K562 (cell line): ENCODE measurements at regions not wholly inside any gene's neighbourhood (a gene's known extent, or its start where the extent isn't known, plus 50 kb on each side); places are given as distances from the start of the nearest gene placed in this dataset.

Source experiments
- ATAC-seq: fragments of 200-7000 bp; cut with Tn5 transposase; 3 replicates; pipeline ENCODE4 v1.9.1; 2020; ENCODE audit warnings: moderate library complexity
- BruUV-seq: library from RNA; stranded (reverse); fragments of 400-500 nt; replicated peaks from 2 replicates; lab custom pipeline; 2021; lab: Mats Ljungman, UMichigan
- CTCF ChIA-PET: fragments of 300-600 bp; formaldehyde crosslinking; extraction: SDS; loops from one replicate; lab custom pipeline; 2021; ENCODE audit warnings: low intra/inter-chr PET ratio; lab: Yijun Ruan, JAX
- POLR2A ChIA-PET: fragments of 300-600, 350-650 bp; sonication (Branson Sonifier 250); formaldehyde crosslinking; extraction: SDS; loops from one replicate; lab custom pipeline; 2021; ENCODE audit warnings: antibody characterized with exemption, inconsistent platforms; lab: Yijun Ruan, JAX
- DNase-seq, 4 experiments: peaks; one replicate each; pipeline versions ENCODE4 v3.0.0 to v3.0.0-alpha.2; 2011 to 2018; ENCODE audit warnings: low spot score in 3 of 4, mixed read lengths in 3 of 4; ENCODE audit errors: extremely low read depth in 1 of 4
- FAIRE-seq: peaks from 2 replicates; lab custom pipeline; 2011; peaks lifted over from hg19 to GRCh38; lab: Jason Lieb, UNC
- H2AFZ ChIP-seq: 2 replicates; pipeline ENCODE4 v1.6.0; 2011; ENCODE audit warnings: low read depth, low read length, control low read depth, inconsistent platforms
- H3K27ac ChIP-seq: fragments of 200-600 bp; 3 replicates; pipeline ENCODE4 v1.8.0; 2011; ENCODE audit warnings: low read depth, mild to moderate bottlenecking, control low read depth, inconsistent platforms, low read length, moderate library complexity, mixed read lengths; ENCODE audit errors: extremely low read depth
- H3K27me3 ChIP-seq, 2 experiments: fragments of 300-600 bp in 1 of 2; 2 replicates in 1 of 2; 3 replicates in 1 of 2; pipeline versions ENCODE4 v1.6.0 to v1.8.0; 2011; ENCODE audit warnings: inconsistent platforms in 2 of 2, low read length in 2 of 2, mild to moderate bottlenecking in 1 of 2, mixed read lengths in 1 of 2, moderate library complexity in 1 of 2; ENCODE audit not compliant: control insufficient read depth in 2 of 2, insufficient read depth in 2 of 2
- H3K36me3 ChIP-seq: fragments of 300-600 bp; 3 replicates; pipeline ENCODE4 v1.8.0; 2011; ENCODE audit warnings: mild to moderate bottlenecking, low read length, inconsistent platforms; ENCODE audit not compliant: control insufficient read depth, insufficient read depth
- H3K4me1 ChIP-seq, 2 experiments: fragments of 200-600 bp in 1 of 2; replicated peaks in 1 of 2; 2 replicates in 1 of 2; 3 replicates in 1 of 2; pipeline versions ENCODE4 v1.5.1 to v1.8.0; 2011; ENCODE audit warnings: inconsistent platforms in 2 of 2, low read length in 2 of 2, mild to moderate bottlenecking in 1 of 2, mixed read lengths in 1 of 2, moderate library complexity in 1 of 2; ENCODE audit not compliant: control insufficient read depth in 2 of 2, insufficient read depth in 2 of 2
- H3K4me2 ChIP-seq: 2 replicates; pipeline ENCODE4 v1.6.1; 2011; ENCODE audit warnings: low read length, control low read depth, inconsistent platforms, mixed read lengths; ENCODE audit not compliant: insufficient read depth
- H3K4me3 ChIP-seq: fragments of 200-600 bp; sonication (generic), shearing (Covaris generic); 2 replicates; pipeline ENCODE4 v1.5.1; 2016; ENCODE audit warnings: control low read depth, inconsistent platforms
- H3K79me2 ChIP-seq: fragments of 200-600 bp; 3 replicates; pipeline ENCODE4 v1.8.0; 2011; ENCODE audit warnings: low read length, inconsistent platforms; ENCODE audit not compliant: control insufficient read depth, insufficient read depth
- H3K9ac ChIP-seq, 2 experiments: 2 replicates each; pipeline versions ENCODE4 v1.6.0 to v1.6.1; 2011; ENCODE audit warnings: low read depth in 2 of 2, low read length in 2 of 2, control low read depth in 1 of 2, inconsistent platforms in 1 of 2, mild to moderate bottlenecking in 1 of 2, mixed read lengths in 1 of 2; ENCODE audit not compliant: insufficient read depth in 1 of 2
- H3K9me1 ChIP-seq: one replicate; pipeline ENCODE4 v1.6.0; 2011; ENCODE audit warnings: inconsistent platforms, mild to moderate bottlenecking, low read length, moderate library complexity; ENCODE audit not compliant: control insufficient read depth, insufficient read depth
- H3K9me3 ChIP-seq: replicated peaks from 2 replicates; pipeline ENCODE4 v1.5.1; 2011; ENCODE audit warnings: low read depth, low read length, inconsistent platforms; ENCODE audit not compliant: control insufficient read depth, insufficient read depth
- H4K20me1 ChIP-seq: replicated peaks from 2 replicates; pipeline ENCODE4 v1.6.1; 2011; ENCODE audit warnings: low read length, inconsistent platforms, mixed read lengths; ENCODE audit not compliant: control insufficient read depth, insufficient read depth
- FOXM1 ChIP-seq, 2 experiments: fragments of 450-650 bp in 1 of 2; sonication (generic) in 1 of 2; formaldehyde crosslinking in 1 of 2; IDR thresholded peaks; 2 replicates each; pipeline versions ENCODE4 v1.6.1 to v1.9.0; 2017 to 2022; ENCODE audit warnings: low read depth in 2 of 2, mild to moderate bottlenecking in 2 of 2, missing genetic modification reagents in 1 of 2, moderate library complexity in 1 of 2
- MAFG ChIP-seq: fragments of 450-650 bp; conservative IDR thresholded peaks from 2 replicates; pipeline ENCODE4 v1.6.1; 2016; ENCODE audit warnings: missing genetic modification characterization, missing compliant biosample characterization
- NRF1 ChIP-seq, 2 experiments: fragments of 450-650 bp; IDR thresholded peaks in 1 of 2; conservative IDR thresholded peaks in 1 of 2; 2 replicates each; pipeline ENCODE4 v1.6.1; 2014; ENCODE audit warnings: mild to moderate bottlenecking in 2 of 2
- RBM25 ChIP-seq: fragments of 200-400 bp; formaldehyde crosslinking; IDR thresholded peaks from 2 replicates; pipeline ENCODE4 v1.6.1; 2018; ENCODE audit warnings: low read length, low read depth, moderate library complexity; ENCODE audit not compliant: severe bottlenecking
- ZNF134 ChIP-seq: fragments of 250-450 bp; sonication (Bioruptor Pico); conservative IDR thresholded peaks from 2 replicates; pipeline ENCODE4 v1.4.0; 2020
- WGBS: fragments of 100-300 bp; shearing (Covaris generic); methylation state at CpG from one replicate; pipeline ENCODE4 v1.1.6; 2016; ENCODE audit warnings: low coverage, mixed read lengths; ENCODE audit not compliant: insufficient coverage; ENCODE audit errors: missing lambda C conversion rate; 5-methylcytosine and 5-hydroxymethylcytosine counted together
- in situ Hi-C: fragments of 300-500 bp; cut with MboI; formaldehyde crosslinking; loops from 4 replicates; pipeline ENCODE4 v1.15.0; 2018; ENCODE audit warnings: inconsistent platforms, mixed read lengths
- intact Hi-C: fragments of 100-400 bp; cut with micrococcal nuclease; formaldehyde crosslinking; loops from 2 replicates; pipeline ENCODE4 v1.14.2; 2022

DNA sequence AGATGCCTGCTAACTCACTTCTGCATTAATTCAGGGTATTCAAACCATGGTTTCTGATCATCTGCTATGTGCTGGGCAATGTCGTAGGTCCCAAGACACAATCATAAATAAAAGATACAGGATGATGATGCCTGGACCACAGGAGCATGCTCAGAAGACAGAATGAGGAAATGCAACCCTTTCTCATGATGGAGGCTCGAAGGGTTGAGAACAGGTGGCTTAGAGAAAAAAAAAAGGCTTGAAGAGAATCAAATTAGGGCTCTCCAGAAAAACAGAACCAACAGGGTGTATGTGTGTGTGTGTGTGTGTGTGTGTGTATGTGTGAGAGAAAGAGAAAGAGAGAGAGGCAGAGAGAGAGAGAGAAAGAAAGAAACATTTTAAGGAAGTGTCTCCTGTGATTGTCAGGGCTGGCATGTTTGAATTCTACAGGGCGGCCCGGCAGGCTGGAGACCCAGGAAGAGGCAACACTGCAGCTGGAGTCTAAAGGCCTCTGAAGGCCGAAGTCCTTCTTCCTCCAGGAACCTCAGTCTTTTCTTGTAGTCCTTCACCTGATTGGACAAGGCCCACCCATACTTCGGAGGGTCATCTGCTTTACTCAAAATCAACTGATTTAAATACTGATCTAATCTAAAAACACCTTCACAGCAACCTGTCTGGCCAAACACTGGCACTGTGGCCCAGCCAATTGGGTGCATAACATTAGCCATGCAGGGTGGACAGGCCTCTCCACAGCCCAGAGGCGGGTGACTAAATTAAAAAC lies 143.8 kb downstream of the ERMARD start:
- intact Hi-C loops (no loop called here), in situ Hi-C loops (no loop called here)
- FAIRE-seq, result no peak
- Histone ChIP-seq H3K4me1 (peaks cover 0 to 13% of the 10 kb centered on the region in 2 experiments; a peak in 3 of 5 replicates), H3K9me3 (no peaks in the 10 kb centered on the region), H4K20me1 (no peaks in the 10 kb centered on the region), H3K36me3 (no peaks in the 10 kb centered on the region), H3K27me3 (peaks cover 15 to 47% of the 10 kb centered on the region in 2 experiments), H3K9ac (no peak overlapping the region), H3K27ac (no peak overlapping the region), H3K9me1 (no peaks in the 10 kb centered on the region), H2AFZ (no peak overlapping the region), H3K4me2 (no peak overlapping the region), H3K4me3 (no peak overlapping the region), H3K79me2 (no peaks in the 10 kb centered on the region)
- peak; percentile 19; the same call in 1 of the 2 replicates for TF ChIP-seq FOXM1 (IDR thresholded peaks at IDR 0.05; ENCODE audit: low read depth)
- no peak for TF ChIP-seq FOXM1 (CRISPR knock-in tag; IDR thresholded peaks at IDR 0.05; ENCODE audit: low read depth)
- TF ChIP-seq RBM25, result peak; percentile 75
- TF ChIP-seq MAFG (tag), result no peak
- TF ChIP-seq NRF1 (conservative IDR thresholded peaks at IDR 0.05 in 1 of 2, IDR thresholded peaks at IDR 0.05 in 1 of 2), result 0 out of 4 replicates have a peak, but pooled peaks of 1 of the 2 experiments have one; percentile 25
- peak; percentile 99 for TF ChIP-seq ZNF134
- no peak for DNase-seq
- ChIA-PET CTCF (no interaction called here), POLR2A (interaction anchor here (0.7 kb wide), 1 partner anchor 939 kb away, joined by 4 read pairs; no protein-coding TSS in a partner anchor)
- BruUV-seq, result no TSS peak
- under 1% methylated on average over 7 of the region's 7 CpGs for WGBS
- no peak for ATAC-seq
